Sciatic nerve (tissue), 2 donors: ENCODE measurements at regions not wholly inside any gene's neighbourhood (a gene's known extent, or its start where the extent isn't known, plus 50 kb on each side); places are given as distances from the start of the nearest gene placed in this dataset.
"Not testable (repeated sequence)": the region's sequence is repeated elsewhere in the genome, so short reads cannot be mapped to it uniquely, and the experiment has no call there.

Experiments used
- ATAC-seq: fragments of 200-7000 bp; cut with Tn5 transposase; one replicate; pipeline ENCODE4 v1.9.1; 2020; ENCODE audit warnings: mild to moderate bottlenecking, moderate library complexity
- DNase-seq: peaks from one replicate; pipeline ENCODE4 v3.0.0-alpha.2; 2020; ENCODE audit warnings: low spot score
- intact Hi-C: fragments of 100-400 bp; cut with DNase I; formaldehyde crosslinking; loops from one replicate; pipeline ENCODE4 v1.14.2; 2022
- donor health status: DM: no; HTN: no; CAD: no.
- donor health status: DM: no; HTN: no; CAD: no.

DNA sequence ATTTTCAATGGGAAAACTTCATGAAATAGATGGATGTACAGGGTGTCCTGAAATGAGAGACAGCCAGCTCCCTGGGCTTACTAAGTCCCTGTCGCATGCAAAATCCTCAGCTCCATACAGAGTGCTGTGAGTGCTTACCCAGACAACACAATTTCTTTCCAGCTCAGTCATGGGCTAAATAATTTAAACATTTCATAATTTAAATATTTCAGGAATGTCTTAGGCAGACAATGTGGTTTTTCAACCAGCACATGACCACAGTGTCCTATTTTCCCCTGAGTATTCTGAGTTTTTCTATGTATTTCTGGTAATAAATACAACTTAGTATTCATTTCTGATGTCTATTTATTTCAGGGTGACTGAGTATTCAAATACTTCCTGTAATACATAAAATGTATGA lies 188.5 kb upstream of the SNX2 start:
- intact Hi-C loops, result no loop called here
- no peak for ATAC-seq
- DNase-seq, result no peak

DNA sequence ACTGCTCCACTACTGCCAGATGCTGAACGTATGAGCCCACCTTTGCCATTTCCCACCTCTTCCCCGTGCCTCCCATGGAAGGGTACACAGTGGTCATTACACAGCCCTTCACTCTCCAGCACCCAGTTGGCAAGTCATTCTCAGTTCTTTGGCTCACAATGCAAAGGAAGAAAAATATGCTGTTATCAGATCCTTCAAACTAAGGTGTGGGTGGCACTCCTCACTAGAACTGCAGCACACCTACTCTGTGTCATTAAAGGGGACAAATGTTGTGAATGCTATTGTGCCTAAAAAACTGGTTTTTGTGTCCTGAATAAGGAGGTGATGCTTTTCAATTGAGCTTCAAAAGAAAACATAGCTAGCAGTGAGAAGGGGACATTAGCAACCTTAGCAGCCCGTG lies 183.1 kb upstream of the SNX2 start:
- ATAC-seq (no peak), DNase-seq (no peak)
- intact Hi-C loops, result no loop called here

DNA sequence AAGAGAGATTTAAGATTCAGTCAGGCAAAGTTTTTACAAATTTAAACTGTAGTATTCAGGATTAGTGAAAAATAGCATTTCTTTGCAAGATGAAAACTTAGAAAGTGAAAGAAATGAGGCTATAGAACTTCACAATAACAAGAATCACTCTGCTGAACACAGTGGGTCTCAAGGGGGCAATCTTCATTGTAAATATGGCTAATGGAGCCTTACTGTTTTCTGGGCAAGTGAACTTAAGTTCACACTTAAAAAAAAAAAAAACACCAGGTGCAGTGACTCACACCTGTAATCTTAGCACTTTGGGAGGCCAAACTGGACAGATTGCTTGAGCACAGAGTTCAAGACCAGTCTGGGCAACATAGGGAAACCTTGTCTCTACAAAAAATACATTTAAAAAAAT lies 175.9 kb upstream of the SNX2 start:
- intact Hi-C loops, result no loop called here
- ATAC-seq (no peak), DNase-seq (no peak)

DNA sequence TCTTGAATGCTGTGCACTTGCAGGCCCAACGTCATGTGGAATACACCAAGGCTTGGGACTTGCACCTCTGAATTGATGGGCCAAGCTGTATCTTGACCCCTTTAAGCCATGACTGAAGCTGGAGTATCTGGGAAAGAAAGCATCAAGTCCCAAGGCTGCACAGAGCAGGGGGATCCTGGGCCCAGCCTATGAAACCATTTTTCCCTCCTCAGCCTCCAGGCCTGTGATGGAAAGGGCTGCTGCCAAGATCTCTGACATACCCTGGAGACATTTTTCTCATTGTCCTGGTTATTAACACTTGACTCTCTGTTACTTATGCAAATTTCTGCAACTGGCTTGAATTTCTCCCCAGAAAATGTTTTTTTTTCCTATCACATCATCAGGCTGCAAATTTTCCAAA lies 174.0 kb upstream of the SNX2 start:
- ATAC-seq (no peak), DNase-seq (no peak)
- intact Hi-C loops, result no loop called here

DNA sequence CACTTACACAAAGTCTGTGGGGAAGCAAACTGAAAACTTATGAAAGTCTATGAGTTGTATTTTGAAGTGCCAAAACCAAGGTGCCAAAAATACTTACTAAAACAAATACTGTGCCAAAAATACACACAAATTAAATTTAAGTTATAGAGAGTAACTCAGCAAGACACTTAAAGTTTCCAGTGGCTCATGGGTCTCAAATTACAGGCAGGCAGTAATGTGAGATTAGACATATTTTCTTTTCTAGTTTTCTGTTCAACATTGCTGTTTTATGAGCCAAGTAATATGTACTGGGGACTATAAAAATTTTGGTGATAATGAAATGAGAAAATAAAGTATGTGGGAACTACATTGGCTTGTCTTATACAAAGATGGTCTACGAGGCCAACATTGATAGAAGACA lies 172.2 kb upstream of the SNX2 start:
- ATAC-seq (no peak), DNase-seq (no peak)
- intact Hi-C loops, result no loop called here

DNA sequence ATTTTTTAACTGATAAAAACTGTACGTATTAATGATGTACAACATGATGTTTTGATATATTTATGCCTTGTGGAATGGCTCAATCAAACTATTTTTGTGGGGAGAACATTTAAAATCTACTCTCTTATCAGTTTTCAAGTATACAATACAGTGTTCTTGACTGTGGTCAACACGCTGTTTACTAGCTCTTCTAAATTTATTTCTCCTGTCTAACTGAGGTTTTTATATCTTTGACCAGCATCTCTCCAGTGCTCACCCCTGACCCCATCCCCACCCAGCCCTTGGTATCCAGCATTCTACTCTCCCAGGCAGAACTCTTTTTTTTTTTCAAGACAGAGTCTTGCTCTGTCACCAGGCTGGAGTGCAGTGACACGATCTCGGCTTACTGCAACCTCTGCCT lies 169.6 kb upstream of the SNX2 start:
- no peak for DNase-seq
- intact Hi-C loops, result no loop called here
- no peak for ATAC-seq

DNA sequence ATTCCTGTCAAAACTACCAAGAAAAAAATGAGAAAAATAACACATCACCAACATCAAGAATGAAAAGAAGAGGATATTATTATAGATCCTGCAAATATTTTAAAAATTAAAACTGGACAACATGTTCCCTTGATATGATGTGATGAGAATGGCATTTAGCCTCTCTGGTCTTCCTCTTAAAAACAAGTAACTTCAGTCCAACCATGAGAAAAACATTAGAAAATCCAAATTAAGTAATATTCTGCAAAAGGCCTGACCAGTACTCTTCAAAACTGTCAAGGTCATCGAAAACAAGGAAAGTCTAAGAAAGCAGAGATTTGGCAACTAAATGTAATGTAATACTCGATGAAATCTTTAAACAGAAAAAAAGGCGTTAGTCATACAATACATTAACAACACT lies 167.1 kb upstream of the SNX2 start:
- no peak for DNase-seq
- intact Hi-C loops, result no loop called here
- ATAC-seq, result peak; percentile 89

DNA sequence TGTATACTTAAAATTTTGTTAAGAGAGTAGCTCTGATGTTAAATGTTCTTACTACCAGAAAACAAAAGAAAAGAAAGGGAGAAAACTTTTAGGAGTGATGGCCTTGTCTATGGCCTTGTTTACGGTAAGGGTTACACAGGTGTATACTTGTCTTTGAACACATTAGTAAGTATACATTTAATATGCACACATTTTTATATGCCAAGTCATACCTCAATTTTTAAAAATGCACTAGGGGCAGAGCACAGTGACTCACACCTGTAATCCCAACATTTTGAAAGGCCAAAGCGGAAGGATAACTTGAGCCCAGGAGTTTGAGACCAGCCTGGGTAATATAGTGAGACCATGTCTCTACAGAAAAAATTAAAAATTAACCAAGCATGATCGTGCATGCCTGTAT lies 166.7 kb upstream of the SNX2 start:
- no peak for DNase-seq
- intact Hi-C loops, result no loop called here
- no peak for ATAC-seq

DNA sequence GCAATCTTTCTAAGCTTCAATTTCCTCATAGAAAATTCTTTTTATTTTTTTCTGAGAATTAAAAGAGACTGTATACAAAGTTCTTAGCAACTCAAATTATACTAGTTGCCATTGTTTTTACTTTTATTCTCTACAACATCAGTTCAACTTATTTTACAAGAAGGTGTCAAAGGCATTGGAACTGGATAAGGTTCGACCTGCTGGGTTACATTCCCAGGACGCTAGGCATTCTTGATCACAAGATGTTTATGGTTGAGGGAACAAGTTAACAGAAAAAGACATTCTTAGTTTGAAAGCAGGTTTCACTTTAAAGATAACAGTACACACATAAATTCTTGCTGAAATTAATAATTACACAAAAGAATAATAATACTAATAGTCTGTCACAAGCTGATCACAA lies 163.5 kb upstream of the SNX2 start:
- intact Hi-C loops, result no loop called here
- ATAC-seq (no peak), DNase-seq (no peak)

DNA sequence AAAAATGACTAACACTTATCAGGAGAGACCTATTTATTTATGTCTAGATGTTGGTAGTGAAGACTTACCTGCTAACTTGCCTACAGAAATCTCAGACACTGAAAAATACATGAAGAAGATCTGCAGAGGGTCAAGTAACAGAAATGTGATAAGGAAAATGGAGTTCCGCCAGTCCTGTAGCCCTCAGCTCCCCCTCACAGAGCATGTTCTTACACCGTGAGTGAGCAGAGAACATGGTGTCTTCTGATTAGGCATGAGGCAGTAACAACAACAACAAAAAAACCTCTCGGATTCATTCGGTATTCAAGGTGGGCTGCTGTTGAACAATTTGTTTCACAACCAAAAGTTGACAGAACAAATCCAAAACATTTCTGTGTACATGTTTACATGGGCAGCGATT lies 162.0 kb upstream of the SNX2 start:
- no peak for ATAC-seq
- intact Hi-C loops, result no loop called here
- no peak for DNase-seq

DNA sequence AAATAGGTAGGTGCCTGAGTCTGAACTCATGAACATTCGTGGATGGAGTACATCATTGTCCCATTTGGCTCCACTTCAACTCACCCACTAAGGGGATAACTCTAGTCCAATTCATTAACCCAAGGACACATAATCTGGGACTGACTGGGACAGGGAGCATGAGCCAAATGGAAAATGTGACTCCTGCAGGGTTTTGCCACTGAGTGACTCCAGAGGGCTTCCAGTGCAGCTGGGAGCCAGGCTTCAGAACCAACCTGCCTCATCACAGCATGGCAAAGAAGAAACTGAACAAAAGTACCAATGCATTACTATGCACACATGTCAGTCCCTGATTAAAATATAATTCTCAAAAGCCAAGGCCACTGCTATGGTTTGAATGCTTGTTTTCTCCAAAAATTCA lies 159.7 kb upstream of the SNX2 start:
- DNase-seq, result no peak
- intact Hi-C loops, result no loop called here
- no peak for ATAC-seq

DNA sequence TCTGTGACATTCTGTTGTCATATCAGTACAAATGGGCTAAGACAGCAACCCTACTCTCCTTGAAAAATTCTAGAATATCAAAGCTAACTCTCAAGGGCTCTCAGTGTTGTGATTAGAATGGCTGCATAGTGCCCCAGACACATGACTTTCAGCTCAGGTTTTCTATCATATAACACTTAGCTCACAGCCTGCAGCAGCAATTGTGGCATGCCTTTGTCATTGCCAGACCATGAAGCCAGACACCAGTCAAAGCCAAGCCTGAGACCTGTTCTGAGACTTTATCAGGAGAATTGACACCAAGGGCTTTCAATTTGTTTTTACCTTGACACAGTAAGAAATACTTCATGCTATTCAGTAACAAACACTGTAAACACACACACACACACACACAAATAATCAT lies 159.0 kb upstream of the SNX2 start:
- intact Hi-C loops, result no loop called here
- DNase-seq, result no peak
- no peak for ATAC-seq

DNA sequence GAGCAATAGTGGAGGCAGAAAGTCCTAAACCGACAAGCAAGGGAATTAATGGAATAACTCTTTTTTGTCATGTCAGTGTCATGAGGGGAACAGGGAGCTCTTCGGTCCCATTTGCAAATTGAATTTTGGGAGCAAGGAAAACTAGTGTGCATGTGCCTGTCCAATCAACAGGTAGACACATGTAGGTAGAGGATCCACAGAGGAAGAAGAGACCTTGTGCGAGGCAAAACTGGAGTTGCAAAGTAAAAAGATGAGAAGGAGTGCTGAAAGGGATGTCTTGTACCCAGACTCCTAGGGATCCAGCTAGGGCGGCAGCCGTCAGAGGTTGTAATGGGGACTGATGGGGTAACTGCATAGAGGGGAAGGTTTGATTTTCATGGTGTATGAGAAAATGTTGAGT lies 156.8 kb upstream of the SNX2 start:
- DNase-seq, intact Hi-C loops, ATAC-seq: not testable (repeated sequence)

DNA sequence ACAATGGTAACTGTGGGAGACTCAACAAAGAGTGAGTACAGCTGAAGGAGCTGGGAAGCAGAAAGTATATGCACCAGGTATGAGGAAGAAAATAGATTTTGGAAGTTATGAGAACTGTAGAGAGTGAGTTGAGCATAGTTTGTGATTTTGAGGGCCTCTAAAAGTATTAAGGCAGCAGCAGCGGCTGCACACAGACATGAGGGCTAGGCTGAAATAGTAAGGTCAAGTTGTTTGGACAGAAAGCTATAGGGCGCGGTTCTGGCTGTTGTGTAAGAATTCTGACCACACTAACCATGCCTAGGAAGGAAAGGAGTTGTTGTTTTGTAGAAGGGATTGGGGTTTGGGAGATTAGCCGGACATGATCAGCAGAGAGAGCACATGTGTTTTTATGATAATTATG lies 154.1 kb upstream of the SNX2 start:
- not testable (repeated sequence) for ATAC-seq, DNase-seq

DNA sequence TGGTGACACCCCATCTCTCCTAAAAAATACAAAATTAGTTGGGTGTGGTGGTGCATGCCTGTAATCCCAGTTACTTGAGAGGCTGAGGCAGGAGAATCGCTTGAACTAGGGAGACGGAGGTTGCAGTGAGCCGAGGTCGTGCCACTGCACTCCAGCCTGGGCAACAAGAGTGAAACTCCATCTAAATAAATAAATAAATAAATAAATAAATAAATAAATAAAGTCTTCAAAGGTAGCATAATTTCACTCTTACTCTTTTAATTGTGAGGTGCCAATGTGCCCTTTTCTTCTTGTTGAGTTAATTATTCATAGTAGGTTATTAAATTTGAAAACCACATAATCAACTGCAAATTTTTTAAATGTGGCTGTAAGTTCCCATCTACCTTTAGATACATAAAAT lies 146.2 kb upstream of the SNX2 start:
- intact Hi-C loops, DNase-seq, ATAC-seq: not testable (repeated sequence)

More for the DNA sequence above, 154.1 kb upstream of the SNX2 start:
- intact Hi-C loops, result not testable (repeated sequence)

DNA sequence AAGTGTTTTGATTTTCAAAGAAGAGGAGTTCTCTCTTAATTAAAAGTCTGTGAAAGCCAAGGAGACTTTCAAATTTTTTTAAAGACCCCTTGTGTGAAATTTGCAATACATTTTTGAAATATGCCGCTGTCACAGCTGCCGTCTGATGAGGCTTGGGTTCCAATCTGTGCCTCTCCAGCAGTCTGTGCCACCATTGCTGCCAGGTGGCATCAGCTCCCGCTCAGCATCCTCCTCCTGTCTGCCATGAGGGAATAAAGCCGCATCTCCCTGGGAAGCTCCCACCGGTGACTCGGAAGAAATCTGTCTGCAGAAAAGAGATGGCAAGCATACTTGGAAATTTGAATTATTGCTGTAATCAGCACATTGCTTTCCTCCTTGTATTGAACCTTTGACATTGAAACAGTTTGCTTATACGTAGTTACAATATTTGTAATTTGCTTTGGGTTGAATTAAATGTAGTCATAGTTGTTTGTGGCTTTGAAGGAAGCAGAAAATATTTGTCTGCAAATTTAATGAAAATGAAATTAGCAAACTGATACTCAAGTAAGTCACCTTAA lies 145.7 kb upstream of the SNX2 start:
- ATAC-seq (no peak), DNase-seq (no peak)
- intact Hi-C loops, result no loop called here

DNA sequence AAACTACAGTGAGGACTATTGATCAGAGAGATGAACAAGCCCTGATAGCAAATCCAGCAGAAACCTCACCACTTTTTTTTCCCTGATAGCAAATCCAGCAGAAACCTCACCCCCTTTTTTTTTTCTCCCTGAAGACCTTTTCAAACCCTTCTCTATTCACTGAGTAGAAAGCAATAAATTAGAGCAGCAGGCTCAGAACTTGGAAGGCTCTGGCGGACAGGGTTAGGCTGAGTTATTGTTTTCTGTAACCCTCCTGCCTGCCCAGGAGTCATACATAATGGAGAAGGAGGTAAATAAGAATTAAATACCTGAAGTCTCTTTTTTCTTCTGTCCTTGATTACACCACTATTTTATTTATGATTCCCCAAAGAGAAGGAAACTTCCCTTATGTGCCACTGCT lies 136.3 kb upstream of the SNX2 start:
- no peak for DNase-seq
- ATAC-seq, result no peak
- intact Hi-C loops, result no loop called here

DNA sequence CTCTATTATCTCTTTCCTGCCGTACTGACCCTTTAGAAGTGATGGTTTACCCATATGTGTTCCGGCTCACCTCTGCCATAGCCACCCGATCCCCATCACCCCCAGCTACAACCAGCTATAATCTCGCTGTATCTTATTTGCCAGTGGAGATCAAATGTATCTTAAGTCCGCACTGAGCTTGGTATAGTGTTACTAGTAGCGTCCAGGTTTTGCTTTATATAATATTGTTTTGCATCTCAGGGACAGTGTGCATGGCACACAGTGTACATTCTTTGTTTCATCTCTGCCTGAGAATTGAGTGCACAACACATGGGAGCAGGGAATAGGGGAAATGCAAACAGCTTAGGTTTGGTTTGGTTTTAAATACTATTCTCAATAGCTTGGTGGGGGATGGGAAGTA lies 135.8 kb upstream of the SNX2 start:
- no peak for ATAC-seq
- no peak for DNase-seq
- intact Hi-C loops, result no loop called here

DNA sequence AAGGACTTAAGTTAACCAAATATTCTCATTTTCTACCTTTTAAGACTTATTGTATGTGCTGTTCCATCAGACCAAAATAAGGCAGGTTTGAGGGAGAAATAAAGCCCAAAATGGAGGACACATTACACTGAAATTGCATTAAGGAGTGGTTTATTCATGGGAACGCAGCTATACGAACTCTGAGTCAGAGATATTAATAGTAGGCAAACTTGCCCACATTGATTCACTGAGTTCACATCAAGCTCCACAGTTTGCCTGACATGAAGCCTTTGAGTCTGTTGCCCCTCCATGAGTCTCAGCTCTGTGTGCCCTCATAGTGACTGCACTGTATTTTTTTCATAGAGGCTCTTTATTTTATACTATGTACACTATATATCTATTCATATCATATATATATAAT lies 135.0 kb upstream of the SNX2 start:
- no peak for DNase-seq
- ATAC-seq, result no peak
- intact Hi-C loops, result no loop called here

DNA sequence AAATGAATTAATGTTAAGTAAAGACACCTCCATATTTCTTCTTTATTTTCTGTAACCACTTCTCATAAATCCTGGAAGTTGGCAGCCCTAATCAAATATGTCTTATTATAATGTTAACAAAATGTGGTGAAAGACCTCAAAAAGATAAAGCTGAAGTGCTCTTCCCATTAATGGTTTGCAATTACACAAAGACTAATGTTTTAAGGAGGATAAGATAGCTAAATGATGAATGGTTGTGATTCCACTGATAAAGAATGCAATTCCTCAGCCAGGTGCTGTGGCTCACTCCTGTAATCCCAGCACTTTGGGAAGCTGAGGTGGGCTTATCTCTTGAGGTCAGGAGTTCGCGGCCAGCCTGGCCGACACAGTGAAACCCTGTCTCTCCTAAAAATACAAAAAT lies 125.8 kb upstream of the SNX2 start:
- intact Hi-C loops, result no loop called here
- no peak for DNase-seq
- ATAC-seq, result no peak

DNA sequence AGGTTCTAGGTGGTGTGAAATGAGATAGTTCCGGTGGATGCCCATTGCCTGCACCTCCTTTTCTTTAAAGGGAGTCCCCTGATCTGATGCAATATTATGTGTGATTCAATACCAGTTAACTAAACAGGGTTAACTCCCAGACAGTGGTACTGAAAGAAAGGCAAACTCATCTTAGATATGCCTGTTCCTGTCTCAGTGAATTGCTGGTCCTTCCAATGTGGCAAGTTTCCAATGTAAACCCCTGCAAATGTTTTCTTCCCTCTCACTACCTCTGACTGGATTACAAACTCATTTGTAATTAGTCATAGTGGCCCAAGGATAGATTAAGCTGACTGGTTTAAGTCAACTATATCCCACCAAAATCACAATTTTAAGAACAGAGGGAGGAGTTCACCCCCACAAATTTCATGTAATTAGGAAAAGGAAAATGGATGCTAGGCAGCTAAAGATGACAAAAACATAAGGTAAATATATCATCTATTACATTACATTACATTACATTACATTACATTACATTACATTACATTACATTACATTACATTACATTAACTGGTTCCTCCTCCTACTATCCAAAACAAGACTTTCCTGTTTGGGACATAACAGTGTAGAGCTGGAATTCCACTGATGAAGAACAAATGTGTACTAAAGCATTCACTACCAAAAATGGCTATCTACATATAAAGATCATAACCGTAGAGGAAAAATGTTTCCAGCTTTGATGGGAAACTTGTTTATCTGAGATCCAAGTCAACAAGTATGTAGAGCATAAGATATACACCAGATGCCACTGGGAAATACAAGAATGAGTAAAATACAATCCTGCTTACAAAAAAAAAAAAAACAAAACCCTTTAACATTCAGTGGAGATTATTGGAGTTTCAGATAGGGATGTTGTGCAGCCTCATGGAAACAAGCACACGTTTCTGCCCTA lies 121.5 kb upstream of the SNX2 start:
- DNase-seq (no peak), ATAC-seq (no peak)
- intact Hi-C loops, result no loop called here
